GM21825 (cell line): ENCODE measurements at regions not wholly inside any gene's neighbourhood (a gene's known extent, or its start where the extent isn't known, plus 50 kb on each side); places are given as distances from the start of the nearest gene placed in this dataset.
"Not testable (repeated sequence)": the region's sequence is repeated elsewhere in the genome, so short reads cannot be mapped to it uniquely, and the experiment has no call there.

Experiments
- ATAC-seq: cut with Tn5 transposase; IDR thresholded peaks from one replicate; pipeline ENCODE4 v1.9.1; 2021; ENCODE audit warnings: mild to moderate bottlenecking, moderate library complexity; ENCODE audit not compliant: unreplicated experiment

DNA sequence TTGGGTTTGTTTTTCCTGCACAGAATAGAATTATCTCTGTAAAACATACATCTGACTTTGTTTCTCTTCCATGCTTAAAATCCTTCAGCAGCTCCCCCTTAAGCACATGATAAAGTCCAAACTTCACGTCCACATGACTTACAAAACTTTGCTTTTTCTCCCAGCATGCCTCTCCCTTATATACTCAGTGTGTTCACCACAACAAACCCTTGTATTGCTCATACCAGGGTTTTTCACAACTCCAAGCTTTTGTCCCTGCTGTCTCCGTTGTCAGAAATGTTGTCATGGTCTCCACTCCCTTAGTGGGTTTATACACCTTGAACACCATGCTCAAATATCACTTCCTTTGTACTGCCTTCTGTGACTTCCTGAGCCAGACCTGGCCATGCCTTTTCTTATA is 91.1 kb upstream of the MITF start:
- ATAC-seq: no peak

- ATAC-seq: no peak
These were observed 91.7 kb upstream of the MITF start for GRCh38 chr3:69647511-69648110.

DNA sequence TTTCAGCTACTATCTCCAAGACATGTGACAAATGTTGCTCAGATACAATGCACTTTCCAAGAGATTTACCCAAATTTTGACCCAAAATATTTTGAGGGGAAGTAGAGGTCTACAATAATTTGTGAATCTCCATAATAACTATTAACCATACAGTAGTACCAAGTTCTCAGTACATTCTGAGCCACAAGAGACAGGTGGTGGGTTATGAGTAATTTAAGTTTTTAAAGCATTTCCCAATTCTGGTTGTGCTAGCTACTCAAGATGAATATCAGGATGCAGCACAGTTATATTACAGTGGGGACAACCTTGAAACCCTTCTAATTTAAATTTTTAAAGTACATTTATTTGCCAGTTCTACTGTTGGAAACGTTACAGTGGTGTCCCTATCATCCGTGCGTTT is 92.2 kb upstream of the MITF start:
- ATAC-seq: no peak

DNA sequence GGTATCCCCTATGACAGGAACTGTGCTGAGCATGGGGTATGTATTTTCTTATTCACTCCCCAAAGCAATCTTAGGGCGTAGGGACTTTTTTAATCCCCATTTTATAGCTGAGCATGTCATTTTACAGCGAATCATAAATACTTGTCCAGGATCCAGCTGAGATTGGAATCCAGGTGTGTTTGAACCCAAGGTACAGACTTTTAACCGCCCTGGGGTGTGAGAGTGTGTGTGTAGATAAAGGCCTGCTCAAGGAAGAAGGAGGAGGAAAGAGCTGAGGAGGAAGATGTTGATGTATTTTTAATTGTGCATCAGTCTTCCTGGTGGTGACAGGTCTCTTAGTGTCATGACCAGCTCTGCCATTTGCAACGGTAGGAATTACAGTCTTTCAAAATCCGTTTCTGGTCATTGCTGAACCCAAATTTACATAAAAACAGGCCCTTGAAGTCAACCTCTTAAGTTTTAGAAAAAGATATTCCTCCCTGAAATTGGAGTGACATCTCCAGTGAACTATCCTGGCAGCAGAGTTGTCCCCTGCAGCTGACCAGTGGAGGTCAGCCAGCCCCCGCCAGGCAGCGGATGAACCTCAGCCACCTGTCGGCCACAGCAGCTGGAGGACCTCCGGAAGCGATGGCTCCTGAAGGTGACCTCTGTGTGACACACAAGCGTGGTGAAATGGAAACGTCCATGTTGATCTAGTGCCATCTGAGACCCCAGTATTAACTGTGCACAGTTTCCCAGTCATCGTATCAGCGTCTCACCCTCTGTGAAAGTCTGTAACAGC is 92.8 kb upstream of the MITF start:
- ATAC-seq: no peak

- ATAC-seq: no peak
These were observed 96.7 kb upstream of the MITF start for GRCh38 chr3:69642606-69643005.

DNA sequence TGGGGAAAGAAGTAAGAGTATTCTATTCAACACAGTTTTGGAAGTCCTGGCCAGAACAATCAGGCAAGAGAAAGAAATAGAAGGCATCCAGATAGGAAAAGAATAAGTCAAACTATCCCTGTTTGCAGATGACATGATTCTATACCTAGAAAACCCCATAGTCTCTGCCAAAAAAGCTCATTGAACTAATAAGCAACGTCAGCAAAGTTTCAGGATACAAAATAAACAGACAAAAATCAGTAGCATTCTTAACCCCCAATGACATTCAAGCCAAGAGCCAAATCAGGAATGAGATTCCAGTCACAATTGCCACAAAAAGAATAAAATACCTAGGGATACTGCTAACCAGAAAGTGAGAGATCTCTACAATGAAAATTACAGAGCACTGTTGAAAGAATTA is 99.4 kb upstream of the MITF start:
- no peak for ATAC-seq

- no peak for ATAC-seq
These were observed 110.3 kb upstream of the MITF start for GRCh38 chr3:69628951-69629350.

DNA sequence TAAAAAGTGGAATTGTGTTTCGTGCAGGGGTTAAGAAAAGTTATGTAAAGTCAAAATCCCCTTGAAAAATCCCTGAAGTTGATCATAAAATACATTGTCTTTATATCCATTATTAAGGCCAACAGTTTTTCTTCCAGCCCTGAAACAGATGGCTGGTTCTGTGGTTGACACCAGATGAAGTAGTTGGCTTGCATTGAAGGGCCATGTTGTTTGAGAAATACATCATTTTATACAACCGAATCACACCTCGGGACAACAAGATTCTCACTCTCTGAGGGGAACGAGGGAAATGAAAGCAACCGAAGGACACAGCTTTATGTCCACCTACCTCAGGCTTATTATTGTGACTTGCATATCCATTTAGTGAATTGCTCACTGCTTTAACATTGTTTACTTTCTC is 126.0 kb upstream of the MITF start:
- ATAC-seq: no peak

- ATAC-seq: no peak
These were observed 126.5 kb upstream of the MITF start for GRCh38 chr3:69612791-69613190.

GRCh38 chr3:69609566-69609965 is 129.7 kb upstream of the MITF start:
- not testable (repeated sequence) for ATAC-seq

GRCh38 chr3:69607466-69608305 is 131.6 kb upstream of the MITF start:
- ATAC-seq: no peak

GRCh38 chr3:69605867-69606266 is 133.4 kb upstream of the MITF start:
- ATAC-seq: no peak

- no peak for ATAC-seq
These were observed 134.4 kb upstream of the MITF start for GRCh38 chr3:69604735-69605450.

DNA sequence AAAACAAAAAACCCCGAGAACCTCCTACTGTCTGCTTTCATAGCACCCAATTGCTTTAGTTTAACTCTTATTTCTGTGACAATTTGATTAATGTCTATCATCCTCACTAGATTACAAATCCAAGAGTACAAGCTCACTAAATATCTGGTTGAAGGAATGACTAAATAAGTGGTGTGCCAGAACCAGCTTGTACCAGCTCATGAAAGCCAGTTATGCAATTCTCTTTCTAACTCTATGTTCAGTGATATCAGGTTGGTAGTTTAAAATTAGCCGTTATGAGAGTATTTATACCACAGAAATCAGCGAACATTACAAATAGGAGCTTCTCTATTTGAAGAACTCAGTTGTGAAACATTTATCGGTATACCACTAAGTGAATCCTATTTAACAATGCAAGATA is 137.2 kb upstream of the MITF start:
- no peak for ATAC-seq

GRCh38 chr3:69594286-69594685 is 145.0 kb upstream of the MITF start:
- no peak for ATAC-seq

GRCh38 chr3:69591164-69591736 is 148.0 kb upstream of the MITF start:
- ATAC-seq: no peak

- ATAC-seq: no peak
These were observed 149.2 kb upstream of the MITF start for GRCh38 chr3:69590111-69590510.

- ATAC-seq: no peak
These were observed 151.1 kb upstream of the MITF start for GRCh38 chr3:69588170-69588569.

GRCh38 chr3:69585472-69585871 is 153.8 kb upstream of the MITF start:
- ATAC-seq: no peak

DNA sequence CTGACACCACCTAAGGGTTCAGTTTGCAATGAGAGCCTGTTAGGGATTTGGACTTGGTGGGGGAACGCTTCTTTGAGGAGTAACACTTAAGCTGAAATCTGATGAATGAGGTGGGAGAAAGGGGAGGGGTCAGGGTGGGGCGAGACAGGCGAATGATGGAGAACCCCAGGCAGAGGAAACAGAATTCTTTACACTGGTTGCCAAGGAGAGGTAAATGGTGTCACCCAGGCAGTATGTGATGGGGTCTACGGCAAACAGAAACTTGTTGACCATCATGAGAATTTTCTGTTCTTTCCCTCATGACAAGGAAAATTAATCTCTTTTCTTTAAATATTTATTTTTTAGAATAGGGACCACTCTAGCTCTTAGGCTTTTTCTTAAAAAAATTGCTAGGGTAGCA is 157.2 kb upstream of the MITF start:
- no peak for ATAC-seq
